ENCODE measurements at regions not wholly inside any gene's neighbourhood (a gene's known extent, or its start where the extent isn't known, plus 50 kb on each side); places are given as distances from the start of the nearest gene placed in this dataset.
"Not testable (repeated sequence)": the region's sequence is repeated elsewhere in the genome, so short reads cannot be mapped to it uniquely, and the experiment has no call there.

- H3K36me3 Mint-ChIP-seq (ENCODE audit: low read depth); H3K4me1 Mint-ChIP-seq (ENCODE audit: low read depth); H3K27ac Mint-ChIP-seq; H3K4me3 Mint-ChIP-seq: not testable (repeated sequence)
- peaks cover 14% of the 10 kb centered on the region for H3K9me3 Mint-ChIP-seq
- peaks cover 17% of the 10 kb centered on the region for H3K27me3 Mint-ChIP-seq
Measured at GRCh38 chr12:131429221-131429620, 281.7 kb upstream of the SFSWAP start.

- H3K27me3 Mint-ChIP-seq = peaks cover 22% of the 10 kb centered on the region
- not testable (repeated sequence) for H3K9me3 Mint-ChIP-seq; H3K27ac Mint-ChIP-seq; H3K36me3 Mint-ChIP-seq (ENCODE audit: low read depth); H3K4me3 Mint-ChIP-seq; H3K4me1 Mint-ChIP-seq (ENCODE audit: low read depth)
Measured at GRCh38 chr12:131429697-131430096, 281.2 kb upstream of the SFSWAP start.

- Mint-ChIP-seq H3K4me1 (ENCODE audit: low read depth) (no peaks in the 10 kb centered on the region), H3K27me3 (peaks cover 26% of the 10 kb centered on the region), H3K9me3 (peaks cover 5% of the 10 kb centered on the region), H3K4me3 (no peak overlapping the region), H3K36me3 (ENCODE audit: low read depth) (no peaks in the 10 kb centered on the region), H3K27ac (no peak overlapping the region)
Measured at GRCh38 chr12:131430158-131430742, 280.6 kb upstream of the SFSWAP start.

- not testable (repeated sequence) for H3K9me3 Mint-ChIP-seq; H3K4me1 Mint-ChIP-seq (ENCODE audit: low read depth); H3K36me3 Mint-ChIP-seq (ENCODE audit: low read depth); H3K27ac Mint-ChIP-seq; H3K4me3 Mint-ChIP-seq
- H3K27me3 Mint-ChIP-seq = peaks cover 30% of the 10 kb centered on the region
Measured at GRCh38 chr12:131431126-131431655, 279.7 kb upstream of the SFSWAP start.

- no peak overlapping the region for H3K4me3 Mint-ChIP-seq
- peaks cover 31% of the 10 kb centered on the region for H3K27me3 Mint-ChIP-seq
- H3K9me3 Mint-ChIP-seq = no peaks in the 10 kb centered on the region
- no peaks in the 10 kb centered on the region for H3K4me1 Mint-ChIP-seq (ENCODE audit: low read depth)
- no peaks in the 10 kb centered on the region for H3K36me3 Mint-ChIP-seq (ENCODE audit: low read depth)
- H3K27ac Mint-ChIP-seq = no peak overlapping the region
Measured at GRCh38 chr12:131432532-131433260, 278.2 kb upstream of the SFSWAP start.

GRCh38 chr12:131434208-131435125, 276.4 kb upstream of the SFSWAP start:
- peaks cover 31% of the 10 kb centered on the region for H3K27me3 Mint-ChIP-seq
- H3K4me1 Mint-ChIP-seq (ENCODE audit: low read depth) = no peaks in the 10 kb centered on the region
- no peaks in the 10 kb centered on the region for H3K36me3 Mint-ChIP-seq (ENCODE audit: low read depth)
- H3K4me3 Mint-ChIP-seq = no peak overlapping the region
- H3K9me3 Mint-ChIP-seq = no peaks in the 10 kb centered on the region
- no peak overlapping the region for H3K27ac Mint-ChIP-seq

- Mint-ChIP-seq H3K4me3 (no peak overlapping the region), H3K36me3 (ENCODE audit: low read depth) (no peaks in the 10 kb centered on the region), H3K27ac (no peak overlapping the region), H3K27me3 (peaks cover 19% of the 10 kb centered on the region), H3K4me1 (ENCODE audit: low read depth) (no peaks in the 10 kb centered on the region), H3K9me3 (no peaks in the 10 kb centered on the region)
Measured at GRCh38 chr12:131436922-131437705, 273.8 kb upstream of the SFSWAP start.

GRCh38 chr12:131437706-131438492, 273.0 kb upstream of the SFSWAP start:
- H3K36me3 Mint-ChIP-seq (ENCODE audit: low read depth) = no peaks in the 10 kb centered on the region
- H3K9me3 Mint-ChIP-seq = no peaks in the 10 kb centered on the region
- no peak overlapping the region for H3K27ac Mint-ChIP-seq
- H3K27me3 Mint-ChIP-seq = peaks cover 17% of the 10 kb centered on the region
- H3K4me3 Mint-ChIP-seq = no peak overlapping the region
- no peaks in the 10 kb centered on the region for H3K4me1 Mint-ChIP-seq (ENCODE audit: low read depth)

GRCh38 chr12:131438493-131438835, 272.4 kb upstream of the SFSWAP start:
- H3K27ac Mint-ChIP-seq; H3K4me3 Mint-ChIP-seq; H3K9me3 Mint-ChIP-seq; H3K36me3 Mint-ChIP-seq (ENCODE audit: low read depth); H3K4me1 Mint-ChIP-seq (ENCODE audit: low read depth): not testable (repeated sequence)
- peaks cover 17% of the 10 kb centered on the region for H3K27me3 Mint-ChIP-seq

GRCh38 chr12:131438881-131439280, 272.0 kb upstream of the SFSWAP start:
- H3K9me3 Mint-ChIP-seq = no peaks in the 10 kb centered on the region
- peaks cover 17% of the 10 kb centered on the region for H3K27me3 Mint-ChIP-seq
- H3K36me3 Mint-ChIP-seq (ENCODE audit: low read depth) = no peaks in the 10 kb centered on the region
- H3K4me3 Mint-ChIP-seq = no peak overlapping the region
- no peak overlapping the region for H3K27ac Mint-ChIP-seq
- H3K4me1 Mint-ChIP-seq (ENCODE audit: low read depth) = no peaks in the 10 kb centered on the region

- not testable (repeated sequence) for H3K36me3 Mint-ChIP-seq (ENCODE audit: low read depth); H3K27ac Mint-ChIP-seq; H3K9me3 Mint-ChIP-seq; H3K4me1 Mint-ChIP-seq (ENCODE audit: low read depth); H3K4me3 Mint-ChIP-seq
- peaks cover 12% of the 10 kb centered on the region for H3K27me3 Mint-ChIP-seq
Measured at GRCh38 chr12:131439752-131440151, 271.1 kb upstream of the SFSWAP start.

- H3K27me3 Mint-ChIP-seq; H3K36me3 Mint-ChIP-seq (ENCODE audit: low read depth); H3K4me1 Mint-ChIP-seq (ENCODE audit: low read depth); H3K4me3 Mint-ChIP-seq; H3K27ac Mint-ChIP-seq; H3K9me3 Mint-ChIP-seq: not testable (repeated sequence)
Measured at GRCh38 chr12:131440209-131441059, 270.5 kb upstream of the SFSWAP start.

- H3K9me3 Mint-ChIP-seq = no peaks in the 10 kb centered on the region
- H3K27me3 Mint-ChIP-seq = peaks cover 2% of the 10 kb centered on the region
- no peaks in the 10 kb centered on the region for H3K4me1 Mint-ChIP-seq (ENCODE audit: low read depth)
- no peak overlapping the region for H3K27ac Mint-ChIP-seq
- H3K36me3 Mint-ChIP-seq (ENCODE audit: low read depth) = no peaks in the 10 kb centered on the region
- H3K4me3 Mint-ChIP-seq = no peak overlapping the region
Measured at GRCh38 chr12:131441060-131441396, 269.9 kb upstream of the SFSWAP start.
